OCI-LY3 (cell line): ENCODE measurements at regions not wholly inside any gene's neighbourhood (a gene's known extent, or its start where the extent isn't known, plus 50 kb on each side); places are given as distances from the start of the nearest gene placed in this dataset.

Experiments used
- CTCF ChIP-seq: fragments of 200-600, 300-600 bp; sonication (generic); IDR thresholded peaks from 2 replicates; pipeline ENCODE4 v1.5.1; 2014; ENCODE audit warnings: antibody characterized with exemption, low read length, low read depth
- EZH2phosphoT487 ChIP-seq: fragments of 200-600 bp; shearing (Covaris generic); IDR thresholded peaks from 2 replicates; pipeline ENCODE4 v1.6.1; 2018; ENCODE audit warnings: antibody characterized with exemption, mixed run types, low read depth

DNA sequence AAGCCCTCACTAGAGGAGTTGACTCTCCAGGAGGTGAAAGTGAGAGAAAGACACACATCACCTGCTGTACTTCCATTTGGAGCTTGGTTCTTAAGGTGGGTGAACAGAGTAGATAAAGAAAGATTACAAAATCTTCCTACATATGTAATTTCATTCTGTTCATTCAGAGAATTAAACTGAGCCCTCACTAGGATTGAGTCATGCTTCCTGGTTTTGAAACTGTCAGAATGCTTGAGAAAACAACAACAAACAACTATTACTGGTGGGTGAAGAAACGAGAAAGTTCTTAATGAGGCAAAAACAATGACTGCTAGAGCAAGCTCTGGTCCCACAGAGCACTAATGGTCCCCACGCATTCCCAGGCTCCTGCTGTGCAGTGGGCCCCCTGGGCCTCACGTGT, 841.7 kb downstream of the VRK1 start:
- TF ChIP-seq CTCF (no peak), EZH2phosphoT487 (no peak)
